ENCODE measurements at regions not wholly inside any gene's neighbourhood (a gene's known extent, or its start where the extent isn't known, plus 50 kb on each side); places are given as distances from the start of the nearest gene placed in this dataset.

GRCh38 chr11:122167100-122167499, 51.1 kb upstream of the BLID start:
- TF ChIP-seq GATA3 (IDR thresholded peaks at IDR 0.05; ENCODE audit: low read depth, low read length), result no peak
- TF ChIP-seq GATA2 (IDR thresholded peaks at IDR 0.05; ENCODE audit: low read depth, low read length), result no peak

All from SH-SY5Y (cell line).